SU-DHL-6 (cell line): ENCODE measurements at regions not wholly inside any gene's neighbourhood (a gene's known extent, or its start where the extent isn't known, plus 50 kb on each side); places are given as distances from the start of the nearest gene placed in this dataset.

Experiments
- H2AFZ ChIP-seq: fragments of 200-600 bp; sonication (generic); 2 replicates; pipeline ENCODE4 v1.6.1; 2014; ENCODE audit warnings: low read depth, mild to moderate bottlenecking, moderate library complexity, mixed read lengths, antibody characterized with exemption, low read length; ENCODE audit not compliant: severe bottlenecking
- H3F3A ChIP-seq: fragments of 200-600 bp; shearing (Covaris generic); 2 replicates; pipeline ENCODE4 v1.6.0; 2016; ENCODE audit warnings: antibody characterized with exemption, mild to moderate bottlenecking; ENCODE audit not compliant: insufficient read depth
- H3K27ac ChIP-seq: fragments of 200-600 bp; sonication (generic); 2 replicates; pipeline ENCODE4 v1.5.1; 2016; ENCODE audit warnings: low read depth, mild to moderate bottlenecking, low read length, moderate library complexity, mixed read lengths
- H3K27me3 ChIP-seq: fragments of 200-600 bp; sonication (generic), shearing (Covaris generic); 2 replicates; pipeline ENCODE4 v1.6.0; 2014; ENCODE audit warnings: mild to moderate bottlenecking, low read length
- H3K36me3 ChIP-seq: fragments of 200-600 bp; sonication (generic); 2 replicates; pipeline ENCODE4 v1.6.1; 2014; ENCODE audit warnings: mild to moderate bottlenecking, low read length, mixed read lengths
- H3K4me2 ChIP-seq: fragments of 300-600, 200-600 bp; shearing (Covaris generic), sonication (generic); 2 replicates; pipeline ENCODE4 v1.6.0; 2014; ENCODE audit warnings: low read length, low read depth, mild to moderate bottlenecking; ENCODE audit not compliant: poor library complexity, severe bottlenecking
- H3K4me3 ChIP-seq: fragments of 200-600 bp; sonication (generic); 2 replicates; pipeline ENCODE4 v1.5.1; 2014; ENCODE audit warnings: antibody characterized with exemption, low read length, mild to moderate bottlenecking, mixed read lengths; ENCODE audit not compliant: insufficient read depth, poor library complexity, severe bottlenecking
- H3K79me2 ChIP-seq: fragments of 200-600 bp; sonication (generic); 2 replicates; pipeline ENCODE4 v1.6.1; 2014; ENCODE audit warnings: mild to moderate bottlenecking, low read length, moderate library complexity; ENCODE audit not compliant: insufficient read depth
- H3K9ac ChIP-seq: fragments of 200-600 bp; sonication (generic); 2 replicates; pipeline ENCODE4 v1.7.0; 2014; ENCODE audit warnings: mild to moderate bottlenecking, low read length
- H3K9me2 ChIP-seq: fragments of 200-600 bp; sonication (generic); replicated peaks from 2 replicates; pipeline ENCODE4 v1.6.1; 2014; ENCODE audit warnings: low read length; ENCODE audit not compliant: insufficient read depth
- H3K9me3 ChIP-seq: fragments of 200-600 bp; sonication (generic); 2 replicates; pipeline ENCODE4 v1.6.1; 2014; ENCODE audit warnings: low read length, mixed read lengths; ENCODE audit not compliant: insufficient read depth
- H4K20me1 ChIP-seq: fragments of 200-600 bp; sonication (generic); 2 replicates; pipeline ENCODE4 v1.6.1; 2014; ENCODE audit warnings: low read depth, mild to moderate bottlenecking, antibody characterized with exemption, low read length, moderate library complexity, mixed read lengths
- CTCF ChIP-seq: fragments of 200-600 bp; sonication (generic); IDR thresholded peaks from one replicate; pipeline ENCODE4 v1.5.1; 2017; ENCODE audit warnings: antibody characterized with exemption, mild to moderate bottlenecking, low read length, moderate library complexity; ENCODE audit not compliant: insufficient read depth, poor library complexity, severe bottlenecking
- EZH2phosphoT487 ChIP-seq: fragments of 200-600 bp; sonication (generic), shearing (Covaris generic); conservative IDR thresholded peaks from 2 replicates; pipeline ENCODE4 v1.6.1; 2018; ENCODE audit warnings: mild to moderate bottlenecking, antibody characterized with exemption, low read length, moderate library complexity, mixed read lengths

- H3K4me3 ChIP-seq: no peak overlapping the region
- no peaks in the 10 kb centered on the region for H3K27me3 ChIP-seq
- H3F3A ChIP-seq: no peaks in the 10 kb centered on the region
- no peak overlapping the region for H3K4me2 ChIP-seq
- peaks cover 7% of the 10 kb centered on the region; the same call in 1 of the 2 replicates for H3K9me3 ChIP-seq
- H3K36me3 ChIP-seq: no peaks in the 10 kb centered on the region
- H3K27ac ChIP-seq: no peak overlapping the region
- TF ChIP-seq EZH2phosphoT487: no peak
- no peak overlapping the region for H3K9ac ChIP-seq
- H3K79me2 ChIP-seq: no peaks in the 10 kb centered on the region
- no peaks in the 10 kb centered on the region for H3K9me2 ChIP-seq
- no peak overlapping the region for H2AFZ ChIP-seq
- H4K20me1 ChIP-seq: no peaks in the 10 kb centered on the region
Observed at GRCh38 chr19:22530042-22530441, 104.1 kb upstream of the ZNF492 start.

GRCh38 chr19:22528956-22529355 lies 105.2 kb upstream of the ZNF492 start:
- Histone ChIP-seq H3K27ac (no peak overlapping the region), H3F3A (no peaks in the 10 kb centered on the region), H3K9me2 (no peaks in the 10 kb centered on the region), H3K36me3 (no peaks in the 10 kb centered on the region), H4K20me1 (no peaks in the 10 kb centered on the region), H3K27me3 (no peaks in the 10 kb centered on the region), H3K4me2 (no peak overlapping the region), H3K4me3 (no peak overlapping the region), H3K9me3 (peaks cover 7% of the 10 kb centered on the region; the same call in 1 of the 2 replicates), H2AFZ (no peak overlapping the region), H3K9ac (no peak overlapping the region), H3K79me2 (no peaks in the 10 kb centered on the region)
- no peak for TF ChIP-seq EZH2phosphoT487
- no peak for TF ChIP-seq CTCF

GRCh38 chr19:22527554-22527953 lies 105.4 kb upstream of the ZNF98 start:
- Histone ChIP-seq H3K36me3 (no peaks in the 10 kb centered on the region), H3K9me3 (peaks cover 7% of the 10 kb centered on the region; the same call in 1 of the 2 replicates), H3K9ac (no peak overlapping the region), H3K27ac (no peak overlapping the region), H2AFZ (no peak overlapping the region), H4K20me1 (no peaks in the 10 kb centered on the region), H3K27me3 (no peaks in the 10 kb centered on the region), H3K4me2 (no peak overlapping the region), H3K9me2 (no peaks in the 10 kb centered on the region), H3F3A (no peaks in the 10 kb centered on the region), H3K79me2 (no peaks in the 10 kb centered on the region), H3K4me3 (no peak overlapping the region)
- TF ChIP-seq EZH2phosphoT487: no peak
- TF ChIP-seq CTCF: no peak

- no peaks in the 10 kb centered on the region for H4K20me1 ChIP-seq
- H3K4me3 ChIP-seq: no peak overlapping the region
- no peaks in the 10 kb centered on the region for H3K36me3 ChIP-seq
- H3K9me3 ChIP-seq: peaks cover 7% of the 10 kb centered on the region; the same call in 1 of the 2 replicates
- no peak overlapping the region for H3K27ac ChIP-seq
- H3K9me2 ChIP-seq: no peaks in the 10 kb centered on the region
- no peak overlapping the region for H3K4me2 ChIP-seq
- TF ChIP-seq CTCF (no peak), EZH2phosphoT487 (no peak)
- no peaks in the 10 kb centered on the region for H3K79me2 ChIP-seq
- no peaks in the 10 kb centered on the region for H3K27me3 ChIP-seq
- no peak overlapping the region for H2AFZ ChIP-seq
- no peaks in the 10 kb centered on the region for H3F3A ChIP-seq
- no peak overlapping the region for H3K9ac ChIP-seq
Observed at GRCh38 chr19:22526661-22527272, 104.6 kb upstream of the ZNF98 start.
